VCaP (cell line): ENCODE measurements at regions not wholly inside any gene's neighbourhood (a gene's known extent, or its start where the extent isn't known, plus 50 kb on each side); places are given as distances from the start of the nearest gene placed in this dataset.

Experiments used
- H3K27ac ChIP-seq: fragments of 450-650 bp; 2 replicates; pipeline ENCODE4 v1.5.1; 2017
- CTCF ChIP-seq: fragments of 450-650 bp; conservative IDR thresholded peaks from 2 replicates; pipeline ENCODE4 v1.5.1; 2017; ENCODE audit warnings: mild to moderate bottlenecking, moderate library complexity

- no peak overlapping the region for H3K27ac ChIP-seq
- TF ChIP-seq CTCF: no peak
Observed at GRCh38 chr2:23023722-23024121, 361.3 kb upstream of the KLHL29 start.

GRCh38 chr2:23026671-23027070 lies 358.3 kb upstream of the KLHL29 start:
- H3K27ac ChIP-seq: no peak overlapping the region
- TF ChIP-seq CTCF: no peak

GRCh38 chr2:23027396-23027795 lies 357.6 kb upstream of the KLHL29 start:
- H3K27ac ChIP-seq: no peak overlapping the region
- TF ChIP-seq CTCF: no peak

GRCh38 chr2:23028106-23028505 lies 356.9 kb upstream of the KLHL29 start:
- no peak overlapping the region for H3K27ac ChIP-seq
- TF ChIP-seq CTCF: no peak

- peak overlapping the region; percentile 18; the same call in 1 of the 2 replicates for H3K27ac ChIP-seq
- no peak for TF ChIP-seq CTCF
Observed at GRCh38 chr2:23029111-23029510, 355.9 kb upstream of the KLHL29 start.

GRCh38 chr2:23029951-23030350 lies 355.0 kb upstream of the KLHL29 start:
- H3K27ac ChIP-seq: no peak overlapping the region
- no peak for TF ChIP-seq CTCF

- no peak for TF ChIP-seq CTCF
- H3K27ac ChIP-seq: no peak overlapping the region
Observed at GRCh38 chr2:23034996-23035395, 350.0 kb upstream of the KLHL29 start.

- TF ChIP-seq CTCF: no peak
- H3K27ac ChIP-seq: no peak overlapping the region
Observed at GRCh38 chr2:23036629-23037028, 348.4 kb upstream of the KLHL29 start.
